NCI-H345 treated with DMSO at 0.1 percent for 48 hours (cell line): ENCODE measurements at regions not wholly inside any gene's neighbourhood (a gene's known extent, or its start where the extent isn't known, plus 50 kb on each side); places are given as distances from the start of the nearest gene placed in this dataset.
A peak's percentile ranks its signal among the peaks of the same experiment; 100 is the strongest.
"Not testable (repeated sequence)": the region's sequence is repeated elsewhere in the genome, so short reads cannot be mapped to it uniquely, and the experiment has no call there.

Experiments
- DNase-seq: peaks from one replicate; lab custom pipeline; 2025; ENCODE audit not compliant: unreplicated experiment; lab: John Stamatoyannopoulos, UW

GRCh38 chr22:27045103-27045947, 387.9 kb downstream of the MIAT start:
- peak; percentile 69 for DNase-seq

GRCh38 chr22:27046086-27046485, 388.7 kb downstream of the MIAT start:
- DNase-seq = peak; percentile 69

- DNase-seq = no peak
These were observed 389.2 kb downstream of the MIAT start for GRCh38 chr22:27046603-27047002.

GRCh38 chr22:27050771-27051170, 393.4 kb downstream of the MIAT start:
- no peak for DNase-seq

GRCh38 chr22:27051407-27051806, 394.0 kb downstream of the MIAT start:
- DNase-seq = no peak

- no peak for DNase-seq
These were observed 400.3 kb downstream of the MIAT start for GRCh38 chr22:27057717-27058116.

- no peak for DNase-seq
These were observed 402.8 kb downstream of the MIAT start for GRCh38 chr22:27060190-27060589.

GRCh38 chr22:27062910-27063309, 405.5 kb downstream of the MIAT start:
- no peak for DNase-seq

- no peak for DNase-seq
These were observed 406.0 kb downstream of the MIAT start for GRCh38 chr22:27063406-27063805.

GRCh38 chr22:27063841-27064240, 406.5 kb downstream of the MIAT start:
- DNase-seq = no peak

- no peak for DNase-seq
These were observed 407.0 kb downstream of the MIAT start for GRCh38 chr22:27064386-27064785.

- no peak for DNase-seq
These were observed 407.9 kb downstream of the MIAT start for GRCh38 chr22:27065279-27065678.

- no peak for DNase-seq
These were observed 409.5 kb downstream of the MIAT start for GRCh38 chr22:27066856-27067255.

- DNase-seq = no peak
These were observed 410.7 kb downstream of the MIAT start for GRCh38 chr22:27068121-27068520.

- no peak for DNase-seq
These were observed 413.2 kb downstream of the MIAT start for GRCh38 chr22:27070594-27070993.

- DNase-seq = no peak
These were observed 416.4 kb downstream of the MIAT start for GRCh38 chr22:27073601-27074425.

GRCh38 chr22:27075028-27075678, 417.8 kb downstream of the MIAT start:
- no peak for DNase-seq

GRCh38 chr22:27075891-27076290, 418.5 kb downstream of the MIAT start:
- peak; percentile 7 for DNase-seq

GRCh38 chr22:27078064-27078463, 420.7 kb downstream of the MIAT start:
- DNase-seq = not testable (repeated sequence)

GRCh38 chr22:27080036-27080578, 422.7 kb downstream of the MIAT start:
- DNase-seq = no peak

- DNase-seq = no peak
These were observed 423.5 kb downstream of the MIAT start for GRCh38 chr22:27080863-27081262.
